Immature natural killer cell (primary cell): ENCODE measurements at regions not wholly inside any gene's neighbourhood (a gene's known extent, or its start where the extent isn't known, plus 50 kb on each side); places are given as distances from the start of the nearest gene placed in this dataset.
A peak's percentile ranks its signal among the peaks of the same experiment; 100 is the strongest.

Experiments
- DNase-seq, 3 donors: peaks; one replicate each; pipeline ENCODE4 v3.0.0; 2022; ENCODE audit warnings: mixed read lengths in 1 of 3
- H3K27ac Mint-ChIP-seq, 6 donors: one replicate each; pipeline ENCODE4 v1.8.0; 2020; ENCODE audit warnings: mixed read lengths in 6 of 6, mild to moderate bottlenecking in 5 of 6, inconsistent platforms in 4 of 6, moderate library complexity in 3 of 6
- H3K27me3 Mint-ChIP-seq, 3 donors: one replicate each; pipeline ENCODE4 v1.8.0; 2020 to 2021; ENCODE audit warnings: low read depth in 3 of 3, mild to moderate bottlenecking in 3 of 3, mixed read lengths in 3 of 3, moderate library complexity in 3 of 3, inconsistent platforms in 1 of 3
- H3K36me3 Mint-ChIP-seq, 3 donors: one replicate each; pipeline ENCODE4 v1.8.0; 2020; ENCODE audit warnings: mixed read lengths in 3 of 3, inconsistent platforms in 2 of 3, mild to moderate bottlenecking in 2 of 3
- H3K4me1 Mint-ChIP-seq, 2 donors: one replicate each; pipeline ENCODE4 v1.8.0; 2020; ENCODE audit warnings: inconsistent platforms in 2 of 2, mild to moderate bottlenecking in 2 of 2, mixed read lengths in 2 of 2, moderate library complexity in 1 of 2
- H3K4me3 Mint-ChIP-seq, 5 donors: one replicate each; pipeline ENCODE4 v1.8.0; 2020; ENCODE audit warnings: mild to moderate bottlenecking in 5 of 5, mixed read lengths in 5 of 5, inconsistent platforms in 3 of 5, moderate library complexity in 3 of 5
- H3K9me3 Mint-ChIP-seq, 6 donors: one replicate each; pipeline ENCODE4 v1.8.0; 2020; ENCODE audit warnings: mild to moderate bottlenecking in 6 of 6, mixed read lengths in 6 of 6, inconsistent platforms in 4 of 6, moderate library complexity in 3 of 6

DNA sequence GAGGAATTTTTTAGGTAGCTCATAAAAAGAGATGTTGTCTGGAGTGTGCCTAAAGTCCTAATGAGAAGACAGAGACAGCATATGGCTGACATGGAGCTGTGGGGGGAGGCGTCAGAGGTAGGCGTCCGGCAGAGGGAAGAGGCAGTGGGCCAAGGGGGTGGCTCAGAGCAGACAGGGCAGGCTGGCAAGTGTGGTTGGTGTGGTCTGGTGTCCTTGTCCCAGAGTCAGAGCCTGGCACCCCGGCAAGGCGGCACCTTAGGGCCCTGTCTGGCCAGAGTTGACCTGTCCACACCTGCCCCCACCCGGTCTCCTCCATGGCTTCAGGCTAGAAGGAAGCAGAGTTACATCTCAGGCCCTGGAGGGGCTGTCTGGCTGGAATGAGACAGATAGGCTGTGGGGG, 220.3 kb upstream of the ZNF32 start:
- no peaks in the 10 kb centered on the region for H3K4me1 Mint-ChIP-seq
- peak overlapping the region in 1 of 6 donors; percentile 52 for H3K27ac Mint-ChIP-seq
- no peak overlapping the region for H3K4me3 Mint-ChIP-seq
- H3K36me3 Mint-ChIP-seq, result no peaks in the 10 kb centered on the region
- H3K27me3 Mint-ChIP-seq, result peaks cover 2 to 7% (median 3%) of the 10 kb centered on the region in 3 donors
- DNase-seq, result no peak
- peaks cover 0 to 2% (median 0%) of the 10 kb centered on the region in 6 donors for H3K9me3 Mint-ChIP-seq

- DNase-seq, result no peak
- H3K4me1 Mint-ChIP-seq, result no peaks in the 10 kb centered on the region
- peaks cover 0 to 7% (median 0%) of the 10 kb centered on the region in 3 donors for H3K27me3 Mint-ChIP-seq
- no peak overlapping the region for H3K4me3 Mint-ChIP-seq
- H3K36me3 Mint-ChIP-seq, result no peaks in the 10 kb centered on the region
- no peak overlapping the region for H3K27ac Mint-ChIP-seq
- peaks cover 0 to 2% (median 0%) of the 10 kb centered on the region in 6 donors for H3K9me3 Mint-ChIP-seq
Measured at GRCh38 chr10:43867667-43868565, 219.2 kb upstream of the ZNF32 start.

- H3K27me3 Mint-ChIP-seq, result peaks cover 0 to 7% (median 0%) of the 10 kb centered on the region in 3 donors
- H3K4me1 Mint-ChIP-seq, result no peaks in the 10 kb centered on the region
- H3K4me3 Mint-ChIP-seq, result no peak overlapping the region
- no peaks in the 10 kb centered on the region for H3K36me3 Mint-ChIP-seq
- no peak overlapping the region for H3K27ac Mint-ChIP-seq
- DNase-seq, result no peak
- peaks cover 0 to 2% (median 0%) of the 10 kb centered on the region in 6 donors for H3K9me3 Mint-ChIP-seq
Measured at GRCh38 chr10:43867113-43867512, 218.4 kb upstream of the ZNF32 start.

- peaks cover 0 to 7% (median 0%) of the 10 kb centered on the region in 3 donors for H3K27me3 Mint-ChIP-seq
- DNase-seq, result no peak
- peak overlapping the region in 1 of 6 donors; percentile 28 for H3K27ac Mint-ChIP-seq
- H3K36me3 Mint-ChIP-seq, result no peaks in the 10 kb centered on the region
- H3K9me3 Mint-ChIP-seq, result peaks cover 0 to 2% (median 0%) of the 10 kb centered on the region in 6 donors
- no peak overlapping the region for H3K4me3 Mint-ChIP-seq
- H3K4me1 Mint-ChIP-seq, result no peaks in the 10 kb centered on the region
Measured at GRCh38 chr10:43866712-43867111, 218.0 kb upstream of the ZNF32 start.

DNA sequence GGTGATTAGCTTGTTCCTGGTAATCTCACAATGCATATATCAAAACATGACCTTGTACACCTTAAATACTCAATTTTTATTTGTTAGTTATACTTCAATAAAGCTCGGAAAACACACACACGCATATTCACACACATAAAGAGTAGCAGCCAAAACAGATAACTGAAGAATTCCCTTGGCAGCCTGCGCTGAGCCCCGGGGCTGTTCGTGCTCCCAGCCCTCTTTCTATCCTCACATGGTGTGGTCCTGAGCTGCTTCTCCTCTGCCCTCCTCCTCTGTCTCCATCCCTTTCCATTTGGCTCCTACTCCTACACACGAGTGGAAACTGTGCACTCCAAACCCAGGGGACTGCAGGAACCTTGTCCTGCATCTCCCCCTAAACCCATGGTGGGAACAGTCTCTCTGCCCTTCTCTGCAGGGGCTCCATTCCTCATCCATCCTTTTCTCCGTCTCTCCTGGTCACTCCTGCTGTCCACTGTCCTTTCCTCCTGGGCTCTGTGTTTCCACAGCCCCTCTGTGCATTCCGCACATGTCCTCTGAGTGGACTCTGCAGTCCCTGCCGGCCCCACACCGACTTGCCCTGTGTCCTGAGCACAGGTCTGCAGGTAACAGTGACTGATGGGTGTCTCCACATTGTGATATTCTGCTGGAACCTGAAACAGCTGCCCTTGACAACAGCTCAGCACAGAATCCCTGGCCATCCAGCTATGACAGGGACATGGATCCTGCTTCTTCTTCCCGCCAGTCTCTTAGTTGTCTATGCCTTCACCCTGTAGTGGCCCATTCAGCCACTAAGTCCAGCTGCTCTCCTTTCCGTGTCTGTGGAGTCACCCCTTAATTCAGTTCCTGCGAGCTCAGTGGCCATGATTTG, 216.8 kb upstream of the ZNF32 start:
- H3K27ac Mint-ChIP-seq, result no peak overlapping the region
- peaks cover 0 to 7% (median 2%) of the 10 kb centered on the region in 3 donors for H3K27me3 Mint-ChIP-seq
- no peaks in the 10 kb centered on the region for H3K4me1 Mint-ChIP-seq
- no peak overlapping the region for H3K4me3 Mint-ChIP-seq
- H3K36me3 Mint-ChIP-seq, result no peaks in the 10 kb centered on the region
- H3K9me3 Mint-ChIP-seq, result peaks cover 0 to 2% (median 0%) of the 10 kb centered on the region in 6 donors
- DNase-seq, result no peak

DNA sequence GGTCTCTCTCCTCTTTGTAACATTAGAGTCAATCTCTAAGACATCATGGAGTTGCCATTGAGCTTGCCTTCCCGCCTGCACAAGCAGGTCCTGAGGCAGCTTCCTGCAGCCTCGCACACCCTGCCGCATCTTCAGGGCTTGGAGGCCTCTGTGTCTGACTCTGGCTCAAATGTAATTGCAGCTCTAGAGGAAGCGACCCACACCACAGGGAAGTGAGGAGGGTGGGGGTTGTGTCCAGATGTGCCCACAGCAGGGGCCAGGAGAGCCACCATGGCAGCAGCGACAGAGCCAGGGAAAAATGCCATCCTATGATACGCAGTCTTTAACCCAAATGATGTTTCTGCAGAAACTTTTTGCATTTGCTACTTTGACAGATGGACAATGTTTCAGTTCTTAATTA, 216.0 kb upstream of the ZNF32 start:
- no peak overlapping the region for H3K27ac Mint-ChIP-seq
- H3K36me3 Mint-ChIP-seq, result no peaks in the 10 kb centered on the region
- no peaks in the 10 kb centered on the region for H3K4me1 Mint-ChIP-seq
- peaks cover 0 to 2% (median 0%) of the 10 kb centered on the region in 6 donors for H3K9me3 Mint-ChIP-seq
- peaks cover 0 to 7% (median 2%) of the 10 kb centered on the region in 3 donors for H3K27me3 Mint-ChIP-seq
- no peak overlapping the region for H3K4me3 Mint-ChIP-seq
- DNase-seq, result no peak

GRCh38 chr10:43863859-43864591, 215.3 kb upstream of the ZNF32 start:
- H3K4me3 Mint-ChIP-seq, result no peak overlapping the region
- no peak overlapping the region for H3K27ac Mint-ChIP-seq
- no peaks in the 10 kb centered on the region for H3K4me1 Mint-ChIP-seq
- H3K36me3 Mint-ChIP-seq, result no peaks in the 10 kb centered on the region
- DNase-seq, result no peak
- H3K27me3 Mint-ChIP-seq, result peaks cover 0 to 7% (median 2%) of the 10 kb centered on the region in 3 donors
- H3K9me3 Mint-ChIP-seq, result peaks cover 0 to 2% (median 0%) of the 10 kb centered on the region in 6 donors

DNA sequence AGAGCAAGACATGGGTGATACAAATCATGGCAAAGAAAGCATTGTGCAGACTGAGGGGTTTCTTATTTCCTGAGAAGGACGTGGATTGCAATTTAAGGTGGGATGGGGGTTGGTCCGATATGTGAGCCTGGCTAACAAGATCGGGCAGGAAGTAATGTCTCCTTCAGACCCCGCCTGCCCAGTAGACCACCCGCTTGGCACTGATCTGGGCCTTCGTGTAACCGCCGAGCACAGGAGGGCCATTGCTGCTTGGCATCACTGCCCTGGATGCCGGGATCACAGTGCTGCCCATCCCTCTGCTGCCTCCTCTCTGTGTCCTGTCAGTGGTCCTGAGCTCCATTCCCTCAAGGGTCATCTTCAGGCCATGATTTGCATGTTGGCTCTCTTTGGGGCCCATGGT, 214.6 kb upstream of the ZNF32 start:
- Mint-ChIP-seq H3K27ac (no peak overlapping the region), H3K4me1 (no peaks in the 10 kb centered on the region), H3K4me3 (no peak overlapping the region), H3K9me3 (peaks cover 0 to 2% (median 0%) of the 10 kb centered on the region in 6 donors), H3K27me3 (peaks cover 0 to 7% (median 2%) of the 10 kb centered on the region in 3 donors), H3K36me3 (no peaks in the 10 kb centered on the region)
- no peak for DNase-seq

DNA sequence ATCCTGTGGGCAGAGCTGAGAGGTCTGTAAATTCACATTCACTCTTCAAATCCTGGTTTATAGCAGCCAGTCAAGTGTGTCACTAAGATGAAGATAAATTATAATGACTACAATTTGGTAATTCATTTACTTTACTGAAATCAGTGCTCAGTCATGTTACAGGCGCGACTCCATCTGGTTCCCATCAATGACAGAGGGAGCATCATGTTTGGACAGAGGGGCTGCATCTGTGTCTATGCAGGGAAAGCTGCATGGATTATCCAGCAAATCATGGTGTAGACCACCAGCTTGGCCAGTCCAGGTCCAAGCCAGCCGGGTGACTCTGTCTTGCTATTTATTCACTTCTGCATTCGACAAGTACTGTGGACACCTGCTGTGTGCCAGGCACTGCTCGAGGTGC, 214.1 kb upstream of the ZNF32 start:
- H3K9me3 Mint-ChIP-seq, result peaks cover 0 to 2% (median 0%) of the 10 kb centered on the region in 6 donors
- no peak for DNase-seq
- no peaks in the 10 kb centered on the region for H3K36me3 Mint-ChIP-seq
- H3K27me3 Mint-ChIP-seq, result peaks cover 0 to 7% (median 2%) of the 10 kb centered on the region in 3 donors
- no peak overlapping the region for H3K4me3 Mint-ChIP-seq
- no peaks in the 10 kb centered on the region for H3K4me1 Mint-ChIP-seq
- H3K27ac Mint-ChIP-seq, result no peak overlapping the region

DNA sequence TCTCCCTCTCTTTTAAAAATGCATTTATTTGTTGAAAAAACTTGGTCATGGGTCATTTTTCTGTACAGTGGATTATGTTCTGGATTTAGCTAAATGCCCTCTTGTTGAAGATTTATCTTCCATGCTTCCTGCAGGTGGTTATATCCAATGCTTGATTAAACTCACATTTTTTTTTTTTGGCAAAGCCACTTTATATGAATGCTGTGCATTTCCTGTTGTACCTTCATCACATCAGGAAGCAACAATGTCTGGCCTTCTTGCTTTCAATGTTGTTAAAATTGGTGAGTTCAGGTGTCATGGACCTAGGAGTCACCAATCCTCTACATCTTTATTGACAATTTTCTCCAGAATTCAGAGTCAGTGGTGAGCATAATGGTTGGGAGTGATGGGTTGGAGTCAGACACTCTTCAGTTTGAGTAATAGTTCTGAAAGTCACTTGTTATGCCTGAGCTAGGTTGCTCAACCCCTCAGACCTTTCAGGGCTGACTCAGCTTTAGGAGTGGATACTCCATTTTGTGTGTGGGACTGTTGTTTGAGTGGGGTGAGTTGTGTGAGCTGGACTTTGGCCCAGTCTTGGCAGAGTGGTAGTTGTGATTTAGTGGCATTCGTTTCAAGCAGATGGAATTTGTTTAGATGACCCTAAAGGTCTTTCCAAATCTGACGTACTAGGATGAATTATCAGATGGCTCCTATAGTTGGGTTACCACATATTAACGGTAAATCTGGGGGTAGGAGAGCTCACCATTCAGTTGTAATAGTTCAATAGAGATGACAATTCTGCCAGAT, 213.5 kb upstream of the ZNF32 start:
- no peak for DNase-seq
- peaks cover 0 to 7% (median 2%) of the 10 kb centered on the region in 3 donors for H3K27me3 Mint-ChIP-seq
- H3K27ac Mint-ChIP-seq, result no peak overlapping the region
- peaks cover 0 to 2% (median 0%) of the 10 kb centered on the region in 6 donors for H3K9me3 Mint-ChIP-seq
- no peaks in the 10 kb centered on the region for H3K36me3 Mint-ChIP-seq
- no peaks in the 10 kb centered on the region for H3K4me1 Mint-ChIP-seq
- H3K4me3 Mint-ChIP-seq, result no peak overlapping the region

DNA sequence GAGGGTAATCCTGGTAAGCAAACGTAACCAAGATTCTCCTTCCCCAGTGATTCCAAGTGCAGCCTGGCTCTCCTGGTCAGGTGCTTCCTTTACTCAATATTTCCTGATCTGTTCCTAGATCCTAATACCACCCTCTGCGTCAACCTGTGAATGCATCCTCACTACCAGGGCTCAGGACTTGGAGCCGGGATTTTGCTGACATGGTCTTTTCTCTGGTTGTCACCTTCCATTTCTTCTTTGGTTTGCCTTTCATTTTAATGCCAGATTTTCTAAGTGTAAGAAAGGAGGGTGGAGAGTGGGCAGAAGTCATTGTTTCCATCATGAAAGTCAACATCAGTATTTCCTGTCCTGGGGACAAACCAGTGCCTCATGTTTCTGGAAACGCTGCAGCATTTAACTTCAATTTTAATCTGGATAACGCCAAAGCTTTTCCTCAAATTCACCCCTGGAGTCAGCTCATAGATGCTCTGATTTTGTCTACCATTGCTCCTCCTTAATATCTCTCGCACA, 210.4 kb upstream of the ZNF32 start:
- H3K27me3 Mint-ChIP-seq, result peaks cover 0 to 2% (median 0%) of the 10 kb centered on the region in 3 donors
- no peak overlapping the region for H3K27ac Mint-ChIP-seq
- no peak overlapping the region for H3K4me3 Mint-ChIP-seq
- no peaks in the 10 kb centered on the region for H3K4me1 Mint-ChIP-seq
- DNase-seq, result no peak
- no peaks in the 10 kb centered on the region for H3K9me3 Mint-ChIP-seq
- H3K36me3 Mint-ChIP-seq, result no peaks in the 10 kb centered on the region

DNA sequence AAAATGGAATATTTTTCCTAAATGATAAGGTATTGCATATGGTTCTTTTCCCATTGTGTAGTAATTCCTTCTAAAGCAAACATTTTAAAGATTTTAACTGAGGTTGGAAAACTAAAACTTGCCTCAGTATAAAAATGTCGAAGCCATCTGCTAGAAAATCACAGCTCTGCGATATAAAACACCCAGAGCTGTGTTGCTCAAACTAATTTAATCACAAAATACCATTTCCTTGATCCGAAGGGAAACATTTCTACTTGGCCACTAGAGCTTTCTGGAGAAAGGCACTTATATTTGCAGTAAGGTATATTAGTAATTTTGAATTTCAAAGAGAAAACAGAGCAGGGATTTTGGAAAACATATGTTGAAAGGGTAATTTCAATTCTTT, 209.2 kb upstream of the ZNF32 start:
- no peak for DNase-seq
- H3K36me3 Mint-ChIP-seq, result no peaks in the 10 kb centered on the region
- H3K4me3 Mint-ChIP-seq, result no peak overlapping the region
- no peaks in the 10 kb centered on the region for H3K4me1 Mint-ChIP-seq
- no peak overlapping the region for H3K27ac Mint-ChIP-seq
- no peaks in the 10 kb centered on the region for H3K9me3 Mint-ChIP-seq
- H3K27me3 Mint-ChIP-seq, result peaks cover 0 to 3% (median 2%) of the 10 kb centered on the region in 3 donors
